IMR-90 (cell line): ENCODE measurements at regions not wholly inside any gene's neighbourhood (a gene's known extent, or its start where the extent isn't known, plus 50 kb on each side); places are given as distances from the start of the nearest gene placed in this dataset.

Experiments
- ATAC-seq: fragments of 200-7000 bp; cut with Tn5 transposase; 2 replicates; pipeline ENCODE4 v1.9.1; 2020; ENCODE audit warnings: low read depth, mild to moderate bottlenecking, moderate library complexity
- BruUV-seq: library from RNA; stranded (reverse); fragments of 400-500 nt; replicated peaks from 2 replicates; lab custom pipeline; 2021; lab: Mats Ljungman, UMichigan
- CTCF ChIA-PET: fragments of 300-600 bp; formaldehyde crosslinking; extraction: SDS; loops from one replicate; lab custom pipeline; 2021; ENCODE audit warnings: antibody characterized with exemption; lab: Yijun Ruan, JAX
- POLR2A ChIA-PET: fragments of 300-600 bp; sonication (Branson Sonifier 250); formaldehyde crosslinking; loops from one replicate; lab custom pipeline; 2022; ENCODE audit warnings: antibody characterized with exemption; ENCODE audit not compliant: unreplicated experiment; lab: Charles Lee
- DNase-seq: peaks from one replicate; pipeline ENCODE4 v3.0.0; 2013
- H2AFZ ChIP-seq: replicated peaks from 2 replicates; pipeline ENCODE3; 2013; ENCODE audit warnings: low read length, mild to moderate bottlenecking; ENCODE audit not compliant: poor library complexity
- H2AK5ac ChIP-seq: 2 replicates; pipeline ENCODE4 v1.6.1; 2013; ENCODE audit warnings: low read depth, low read length, inconsistent platforms
- H2AK9ac ChIP-seq: replicated peaks from 2 replicates; pipeline ENCODE3; 2013; ENCODE audit warnings: mild to moderate bottlenecking, low read depth, low read length, moderate library complexity; ENCODE audit not compliant: poor library complexity
- H2BK120ac ChIP-seq: 2 replicates; pipeline ENCODE4 v1.6.1; 2013; ENCODE audit warnings: low read depth, low read length, inconsistent platforms
- H2BK15ac ChIP-seq: 3 replicates; pipeline ENCODE4 v1.6.1; 2013; ENCODE audit warnings: low read depth, low read length, inconsistent platforms
- H2BK20ac ChIP-seq: 2 replicates; pipeline ENCODE4 v1.6.1; 2013; ENCODE audit warnings: low read depth, mild to moderate bottlenecking, inconsistent platforms, low read length, moderate library complexity
- H2BK5ac ChIP-seq: 2 replicates; pipeline ENCODE4 v1.6.1; 2013; ENCODE audit warnings: mild to moderate bottlenecking, low read depth, low read length, inconsistent platforms; ENCODE audit not compliant: poor library complexity, severe bottlenecking
- H3K14ac ChIP-seq: replicated peaks from 2 replicates; pipeline ENCODE4 v1.6.1; 2013; ENCODE audit warnings: low read depth, low read length, inconsistent platforms
- H3K18ac ChIP-seq: 2 replicates; pipeline ENCODE4 v1.6.1; 2013; ENCODE audit warnings: low read depth, low read length, control low read depth
- H3K23ac ChIP-seq: 2 replicates; pipeline ENCODE4 v1.6.1; 2013; ENCODE audit warnings: low read depth, low read length, inconsistent platforms
- H3K27ac ChIP-seq: 2 replicates; pipeline ENCODE4 v1.5.1; 2013; ENCODE audit warnings: mild to moderate bottlenecking, control low read depth, low read length; ENCODE audit not compliant: insufficient read depth
- H3K27me3 ChIP-seq: 2 replicates; pipeline ENCODE4 v1.6.1; 2013; ENCODE audit warnings: low read length; ENCODE audit not compliant: control insufficient read depth, insufficient read depth
- H3K36me3 ChIP-seq: 2 replicates; pipeline ENCODE4 v1.6.1; 2013; ENCODE audit warnings: low read length, mixed read lengths; ENCODE audit not compliant: control insufficient read depth, insufficient read depth
- H3K4ac ChIP-seq: 2 replicates; pipeline ENCODE4 v1.6.1; 2013; ENCODE audit warnings: low read depth, low read length, inconsistent platforms
- H3K4me1 ChIP-seq: 2 replicates; pipeline ENCODE4 v1.6.1; 2013; ENCODE audit warnings: low read length, mixed read lengths; ENCODE audit not compliant: control insufficient read depth, insufficient read depth
- H3K4me2 ChIP-seq: 2 replicates; pipeline ENCODE4 v1.6.1; 2013; ENCODE audit warnings: low read depth, mild to moderate bottlenecking, control low read depth, low read length, moderate library complexity
- H3K4me3 ChIP-seq: 2 replicates; pipeline ENCODE4 v1.5.1; 2013; ENCODE audit warnings: low read depth, mild to moderate bottlenecking, control low read depth, low read length, moderate library complexity; ENCODE audit not compliant: insufficient read depth
- H3K56ac ChIP-seq: 2 replicates; pipeline ENCODE4 v1.6.1; 2013; ENCODE audit warnings: low read length, inconsistent platforms; ENCODE audit not compliant: insufficient read depth; ENCODE audit errors: extremely low read depth
- H3K79me1 ChIP-seq, 2 experiments: 2 replicates each; pipeline ENCODE4 v1.6.1; 2013; ENCODE audit warnings: low read length in 2 of 2, inconsistent platforms in 1 of 2, low read depth in 1 of 2
- H3K9ac ChIP-seq: 2 replicates; pipeline ENCODE4 v1.6.1; 2013; ENCODE audit warnings: low read depth, low read length, control low read depth
- H3K9me1 ChIP-seq: 2 replicates; pipeline ENCODE4 v1.6.1; 2013; ENCODE audit warnings: low read length, inconsistent platforms; ENCODE audit not compliant: insufficient read depth
- H3K9me3 ChIP-seq: 2 replicates; pipeline ENCODE4 v1.6.1; 2013; ENCODE audit warnings: low read length; ENCODE audit not compliant: control insufficient read depth, insufficient read depth
- H4K20me1 ChIP-seq: 2 replicates; pipeline ENCODE4 v1.6.1; 2013; ENCODE audit warnings: low read length, inconsistent platforms; ENCODE audit not compliant: insufficient read depth
- H4K5ac ChIP-seq: 2 replicates; pipeline ENCODE4 v1.6.1; 2013; ENCODE audit warnings: mild to moderate bottlenecking, low read depth, low read length, control low read depth
- H4K8ac ChIP-seq, 2 experiments: 2 replicates each; pipeline ENCODE4 v1.6.1; 2013; ENCODE audit warnings: low read depth in 2 of 2, low read length in 2 of 2, control low read depth in 1 of 2, inconsistent platforms in 1 of 2
- H4K91ac ChIP-seq: 2 replicates; pipeline ENCODE4 v1.6.1; 2013; ENCODE audit warnings: low read depth, low read length, inconsistent platforms; ENCODE audit not compliant: insufficient read depth
- CTCF ChIP-seq: conservative IDR thresholded peaks from 2 replicates; pipeline ENCODE4 v1.5.1; 2012; ENCODE audit warnings: mild to moderate bottlenecking, low read depth, low read length, improper control_type of control experiment
- FOS ChIP-seq: fragments of 150-350 bp; IDR thresholded peaks from 2 replicates; pipeline ENCODE4 v1.6.1; 2016; ENCODE audit warnings: low read depth, low read length
- RAD21 ChIP-seq: IDR thresholded peaks from 2 replicates; pipeline ENCODE4 v1.6.1; 2012; ENCODE audit warnings: low read length, improper control_type of control experiment
- RCOR1 ChIP-seq: IDR thresholded peaks from 2 replicates; pipeline ENCODE4 v1.6.1; 2012; ENCODE audit warnings: mild to moderate bottlenecking, low read length, improper control_type of control experiment; ENCODE audit not compliant: insufficient replicate concordance
- WGBS, 2 experiments: methylation state at CpG; one replicate each; pipeline versions ENCODE4 v1.1.5 to v1.1.7; 2013; ENCODE audit warnings: missing lambda C conversion rate in 2 of 2; ENCODE audit not compliant: insufficient read length in 1 of 2; ENCODE audit errors: extremely low coverage in 2 of 2; 5-methylcytosine and 5-hydroxymethylcytosine counted together
- dilution Hi-C: fragments of 300-500 bp; cut with HindIII; formaldehyde crosslinking; loops from one replicate; pipeline ENCODE4 v1.14.3; 2018; ENCODE audit warnings: low sequenced_read_pairs; ENCODE audit not compliant: unreplicated experiment
- in situ Hi-C: fragments of 300-500 bp; cut with MboI; formaldehyde crosslinking; loops from 3 replicates; pipeline ENCODE4 v1.14.3; 2019; ENCODE audit warnings: low sequenced_read_pairs, inconsistent platforms, mixed read lengths
- intact Hi-C: fragments of 100-400 bp; cut with micrococcal nuclease; formaldehyde crosslinking; loops from 2 replicates; pipeline ENCODE4 v1.10.0; 2022

DNA sequence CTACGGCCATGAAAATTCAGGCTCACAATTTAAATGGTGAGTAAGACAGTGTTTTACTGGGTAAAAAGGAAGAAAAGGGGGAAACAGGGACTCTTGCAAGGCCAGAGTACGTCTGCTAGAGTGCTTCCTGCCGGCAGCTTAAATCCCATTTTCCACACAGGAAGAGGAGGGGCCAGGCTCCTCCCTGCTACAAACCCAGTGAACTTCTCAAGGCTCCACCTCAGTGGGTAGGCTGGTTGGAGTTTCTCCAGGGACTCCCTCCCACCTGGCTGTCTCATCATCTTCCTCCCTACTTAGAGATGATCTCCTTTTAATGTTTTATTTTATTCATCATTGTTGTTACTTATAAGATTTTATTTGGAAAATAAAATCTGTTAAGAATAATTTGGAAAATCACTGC is 62.6 kb upstream of the SEMA3C start:
- Histone ChIP-seq H2BK5ac (no peak overlapping the region), H3K27me3 (no peaks in the 10 kb centered on the region), H4K91ac (no peak overlapping the region), H2AFZ (no peak overlapping the region), H3K27ac (no peak overlapping the region), H3K4me2 (no peak overlapping the region), H3K9ac (no peak overlapping the region), H2AK9ac (no peak overlapping the region), H3K79me1 (no peaks in the 10 kb centered on the region), H3K18ac (no peak overlapping the region), H4K20me1 (no peaks in the 10 kb centered on the region), H4K5ac (no peak overlapping the region), H4K8ac (no peak overlapping the region), H3K9me1 (no peaks in the 10 kb centered on the region), H3K4ac (no peak overlapping the region), H3K4me3 (no peak overlapping the region), H3K36me3 (no peaks in the 10 kb centered on the region), H3K9me3 (peaks cover 7% of the 10 kb centered on the region; the same call in 1 of the 2 replicates), H3K23ac (no peak overlapping the region), H3K14ac (no peak overlapping the region), H2AK5ac (no peak overlapping the region), H3K4me1 (no peaks in the 10 kb centered on the region), H2BK20ac (no peak overlapping the region), H2BK120ac (no peak overlapping the region), H2BK15ac (no peak overlapping the region), H3K56ac (no peak overlapping the region)
- BruUV-seq, result no TSS peak
- in situ Hi-C loops (no loop called here), dilution Hi-C loops (no loop called here), intact Hi-C loops (no loop called here)
- 83% methylated on average over 1 of the region's 3 CpGs; no CpG with 5 or more reads in 1 of the 2 experiments for WGBS, 2 experiments
- ChIA-PET CTCF (no interaction called here), POLR2A (no interaction called here)
- DNase-seq (no peak), ATAC-seq (no peak)
- TF ChIP-seq CTCF (no peak), RAD21 (no peak), RCOR1 (no peak), FOS (no peak)
